ENCODE measurements at regions not wholly inside any gene's neighbourhood (a gene's known extent, or its start where the extent isn't known, plus 50 kb on each side); places are given as distances from the start of the nearest gene placed in this dataset.

DNA sequence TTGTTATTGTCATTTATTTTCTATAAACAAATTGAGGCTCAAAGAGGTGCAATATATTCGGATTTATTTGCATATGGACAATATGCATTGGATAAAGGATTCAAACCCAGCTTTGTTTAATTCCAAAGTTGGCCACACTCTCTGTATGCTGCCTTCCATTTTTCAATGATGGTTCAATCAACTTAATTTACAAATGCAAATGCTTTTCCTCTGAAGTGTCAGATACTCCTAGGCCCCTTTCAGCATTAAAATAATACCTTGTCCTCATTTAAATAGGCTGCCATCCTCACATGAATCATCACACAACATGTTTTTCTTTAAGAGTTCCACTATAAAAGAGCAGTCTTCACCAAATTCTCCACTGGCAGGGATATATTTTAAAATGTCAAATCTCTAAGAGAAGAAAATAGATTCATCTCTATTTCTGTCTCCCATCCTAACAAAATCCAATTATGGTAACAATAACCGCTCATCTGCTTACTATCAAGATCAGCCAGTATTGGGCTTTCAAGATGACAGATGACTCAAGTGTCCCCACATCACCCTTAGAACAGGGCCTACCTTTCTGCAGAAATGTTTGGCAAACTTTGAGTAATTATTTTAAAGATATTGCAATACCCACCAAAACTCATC is 114.8 kb downstream of the SCG2 start:
- TF ChIP-seq, protein P1, sequence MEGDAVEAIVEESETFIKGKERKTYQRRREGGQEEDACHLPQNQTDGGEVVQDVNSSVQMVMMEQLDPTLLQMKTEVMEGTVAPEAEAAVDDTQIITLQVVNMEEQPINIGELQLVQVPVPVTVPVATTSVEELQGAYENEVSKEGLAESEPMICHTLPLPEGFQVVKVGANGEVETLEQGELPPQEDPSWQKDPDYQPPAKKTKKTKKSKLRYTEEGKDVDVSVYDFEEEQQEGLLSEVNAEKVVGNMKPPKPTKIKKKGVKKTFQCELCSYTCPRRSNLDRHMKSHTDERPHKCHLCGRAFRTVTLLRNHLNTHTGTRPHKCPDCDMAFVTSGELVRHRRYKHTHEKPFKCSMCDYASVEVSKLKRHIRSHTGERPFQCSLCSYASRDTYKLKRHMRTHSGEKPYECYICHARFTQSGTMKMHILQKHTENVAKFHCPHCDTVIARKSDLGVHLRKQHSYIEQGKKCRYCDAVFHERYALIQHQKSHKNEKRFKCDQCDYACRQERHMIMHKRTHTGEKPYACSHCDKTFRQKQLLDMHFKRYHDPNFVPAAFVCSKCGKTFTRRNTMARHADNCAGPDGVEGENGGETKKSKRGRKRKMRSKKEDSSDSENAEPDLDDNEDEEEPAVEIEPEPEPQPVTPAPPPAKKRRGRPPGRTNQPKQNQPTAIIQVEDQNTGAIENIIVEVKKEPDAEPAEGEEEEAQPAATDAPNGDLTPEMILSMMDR (conservative IDR thresholded peaks at IDR 0.05 in 1 of 2, IDR thresholded peaks at IDR 0.05 in 1 of 2; ENCODE audit: extremely low read depth in 1 of 2, insufficient read depth in 1 of 2, low read depth in 1 of 2, low read length in 2 of 2), result no peak
- TF ChIP-seq EZH2 (IDR thresholded peaks at IDR 0.05; ENCODE audit: borderline replicate concordance, low read length), result no peak

All from mammary epithelial cell (primary cell).